ENCODE measurements at regions not wholly inside any gene's neighbourhood (a gene's known extent, or its start where the extent isn't known, plus 50 kb on each side); places are given as distances from the start of the nearest gene placed in this dataset.
"Not testable (repeated sequence)": the region's sequence is repeated elsewhere in the genome, so short reads cannot be mapped to it uniquely, and the experiment has no call there.

DNA sequence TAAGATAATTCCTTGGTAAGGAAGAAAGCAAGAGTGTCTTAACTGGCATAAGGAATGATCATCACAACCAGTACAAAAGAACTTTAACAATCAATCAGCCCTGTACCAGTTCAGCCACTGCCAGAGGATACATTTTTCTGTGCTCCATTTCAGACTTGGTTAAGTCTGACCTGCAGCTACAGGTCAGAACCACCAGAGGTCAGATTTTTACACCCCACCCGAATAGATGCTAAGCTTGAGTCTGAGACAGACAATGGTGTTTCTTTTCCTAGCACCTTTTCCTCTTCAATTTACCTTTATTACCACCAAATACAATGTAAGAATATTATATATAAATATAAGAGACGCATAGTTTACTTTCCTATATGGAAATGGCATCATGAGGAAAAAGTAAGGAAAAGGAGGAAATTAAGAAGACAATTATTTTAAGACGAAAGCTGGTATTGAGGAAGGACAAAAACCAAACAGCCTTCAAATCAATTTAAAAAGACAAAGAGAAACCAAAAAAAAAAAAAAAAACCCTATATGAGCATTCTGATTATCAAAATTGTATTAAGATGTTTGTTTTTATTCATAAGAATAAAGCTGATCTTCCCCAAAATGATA, 215.3 kb upstream of the TTC29 start:
- DNase-seq (ENCODE audit: low spot score): peak; percentile 76

DNA sequence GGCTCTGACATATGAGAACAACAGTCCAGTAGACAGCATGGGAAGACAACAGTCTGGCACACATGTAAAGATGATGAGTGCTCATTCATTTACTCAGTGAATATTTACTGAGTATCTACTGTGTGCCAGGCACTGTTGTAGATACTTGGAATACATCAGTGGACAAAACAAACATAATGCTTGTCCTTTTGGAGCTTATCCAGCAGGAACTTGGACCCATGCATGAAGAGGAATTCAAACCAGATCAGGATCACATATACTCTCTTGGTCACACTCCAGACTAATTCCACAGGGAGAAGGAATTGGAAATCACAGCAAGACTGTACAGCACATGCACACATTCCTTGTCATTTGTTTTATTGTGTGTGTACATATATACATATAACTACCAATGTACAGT, 217.6 kb upstream of the TTC29 start:
- DNase-seq (ENCODE audit: low spot score): no peak

DNA sequence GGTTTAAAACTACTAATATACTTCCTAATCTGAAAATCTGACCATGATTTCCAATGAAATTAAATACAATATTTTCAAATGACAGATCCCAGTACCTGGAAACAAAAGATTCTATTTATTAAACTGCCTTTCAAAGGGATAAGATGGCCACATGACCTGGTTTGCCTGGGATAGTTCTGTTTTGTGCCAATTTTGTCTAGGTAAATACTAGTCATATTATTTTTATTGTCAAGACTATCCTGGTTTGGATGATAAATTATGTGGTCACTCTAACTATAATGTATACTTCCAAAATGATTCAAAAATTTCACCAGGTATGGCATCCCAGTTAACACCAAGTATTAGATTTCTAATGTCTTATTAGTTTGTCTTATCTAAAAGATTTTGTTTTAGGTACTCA, 222.5 kb upstream of the TTC29 start:
- DNase-seq (ENCODE audit: low spot score): not testable (repeated sequence)

DNA sequence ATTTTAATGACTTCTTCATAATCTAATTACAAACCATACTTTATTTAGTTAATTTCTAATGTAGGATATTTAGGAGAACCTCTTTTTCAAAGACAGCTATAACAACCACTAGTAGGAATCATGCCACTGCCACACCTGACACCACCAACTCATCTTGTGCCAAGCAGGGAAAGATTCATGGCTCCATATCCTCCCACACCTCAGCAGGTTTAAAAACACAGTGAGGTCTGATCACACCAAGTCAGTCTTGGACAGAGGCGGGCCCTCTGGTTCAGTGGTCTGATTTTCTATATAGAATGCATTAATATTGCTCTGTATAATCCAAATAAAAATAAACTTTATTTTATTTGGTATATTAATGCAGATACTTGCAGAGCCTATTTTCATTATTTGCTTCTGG, 227.7 kb upstream of the TTC29 start:
- no peak for DNase-seq (ENCODE audit: low spot score)

DNA sequence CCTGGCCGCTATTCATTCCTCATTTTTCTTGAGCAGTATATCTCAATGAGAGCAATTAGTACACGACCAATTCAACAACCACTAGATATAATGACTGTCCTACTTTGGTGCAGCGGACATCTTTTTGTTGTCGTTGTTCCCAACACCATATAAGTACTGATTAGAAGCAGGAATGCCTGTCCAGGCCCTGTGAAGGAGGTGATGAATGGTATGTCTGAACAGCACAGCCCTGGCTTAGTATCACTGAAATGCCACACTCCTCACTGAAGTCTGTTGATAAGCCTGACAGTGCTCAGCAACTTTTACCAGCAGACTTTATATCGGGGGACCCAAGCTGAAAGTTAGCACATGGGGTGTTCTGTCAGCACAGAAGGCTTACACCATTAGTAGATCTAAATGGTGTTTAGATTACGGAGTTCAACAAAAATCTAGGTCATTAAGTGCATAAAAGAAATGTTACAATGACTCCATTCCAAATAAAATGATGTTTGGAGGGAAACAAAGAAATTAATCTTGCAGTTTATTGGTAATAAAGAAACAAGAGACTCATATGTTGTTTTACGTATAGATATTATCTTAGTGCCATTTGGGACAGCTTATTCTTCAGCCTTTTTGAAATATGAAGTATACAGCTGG, 228.3 kb upstream of the TTC29 start:
- DNase-seq (ENCODE audit: low spot score): no peak

DNA sequence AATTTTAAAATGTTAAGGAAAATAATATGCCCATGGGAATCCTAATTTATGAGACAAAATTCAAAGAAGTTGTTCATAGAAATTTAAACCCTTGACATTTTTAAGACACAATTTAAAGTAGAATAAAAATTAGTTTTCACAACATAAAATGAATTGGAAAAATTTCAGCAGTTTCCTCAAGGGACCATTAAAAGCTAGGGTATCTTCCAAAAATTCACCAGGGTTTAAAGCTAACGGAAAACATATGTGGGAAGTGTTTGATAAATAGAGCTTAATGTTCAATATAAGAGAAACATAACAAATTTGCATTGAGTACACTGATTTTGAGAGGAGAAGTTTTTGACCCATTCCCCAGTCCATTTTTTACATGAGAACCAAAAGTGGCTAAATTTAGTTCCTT, 228.9 kb upstream of the TTC29 start:
- DNase-seq (ENCODE audit: low spot score): no peak

DNA sequence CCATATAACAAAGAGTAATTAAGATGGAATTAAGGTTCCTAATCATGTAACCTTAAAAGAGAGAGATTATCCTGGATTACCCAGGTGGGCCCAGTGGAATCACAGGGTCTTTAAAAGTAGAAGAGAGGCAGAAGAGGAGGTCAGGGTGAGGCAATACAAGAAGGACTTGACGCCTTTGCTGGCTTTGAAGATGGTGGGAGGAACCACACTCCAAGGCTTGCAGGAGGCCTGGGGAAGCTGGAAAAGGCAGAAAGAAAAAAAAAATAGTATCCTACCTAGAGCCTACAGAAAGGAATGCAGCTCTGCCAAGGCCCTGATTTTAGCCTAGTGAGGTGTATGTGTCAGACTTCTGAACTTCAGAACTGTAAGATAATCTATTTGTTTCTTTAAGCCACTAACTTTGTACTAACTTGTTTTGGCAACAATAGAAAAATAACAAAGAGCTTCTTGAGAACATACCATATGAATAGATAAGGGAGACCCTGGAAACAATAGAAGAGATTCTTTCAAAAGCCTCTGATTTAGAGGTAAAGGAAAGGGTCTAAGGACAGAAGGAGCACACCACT, 229.9 kb upstream of the TTC29 start:
- no peak for DNase-seq (ENCODE audit: low spot score)

DNA sequence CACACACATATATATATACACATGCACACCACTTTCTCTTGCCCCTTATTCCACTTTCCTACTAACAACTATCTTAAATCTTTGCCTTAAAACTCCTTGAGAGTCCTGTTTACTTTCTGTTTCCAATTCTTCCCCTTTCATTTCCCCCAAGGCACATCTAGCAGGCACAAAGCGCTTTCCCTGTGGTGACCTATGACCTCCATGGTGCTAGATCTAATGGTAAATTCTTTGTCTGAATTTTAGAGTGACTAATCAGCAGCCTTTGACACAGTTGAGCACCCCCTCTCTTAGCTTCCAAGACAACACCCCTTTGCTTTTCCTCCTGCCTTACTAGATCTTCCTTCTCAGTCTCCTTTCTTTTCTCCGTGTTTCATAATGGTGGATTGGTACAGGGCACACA, 236.4 kb upstream of the TTC29 start:
- no peak for DNase-seq (ENCODE audit: low spot score)

DNA sequence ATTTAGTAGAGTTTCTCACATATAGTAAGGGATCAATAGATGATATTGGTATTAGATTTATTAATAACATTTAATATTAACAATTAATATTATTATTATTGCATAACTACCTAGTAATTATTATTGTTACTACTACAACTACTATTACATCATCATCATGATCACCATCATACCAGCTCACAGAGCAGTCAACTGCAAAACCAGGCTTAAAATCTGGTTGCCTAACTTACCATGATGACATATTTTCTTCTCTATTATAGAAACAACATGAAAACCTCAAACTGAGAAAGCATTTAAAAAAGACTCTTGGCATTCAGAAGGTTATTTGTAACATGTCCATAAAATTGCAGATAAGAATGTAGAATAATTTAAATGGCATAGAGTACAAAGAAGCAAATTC, 247.0 kb upstream of the TTC29 start:
- no peak for DNase-seq (ENCODE audit: low spot score)

DNA sequence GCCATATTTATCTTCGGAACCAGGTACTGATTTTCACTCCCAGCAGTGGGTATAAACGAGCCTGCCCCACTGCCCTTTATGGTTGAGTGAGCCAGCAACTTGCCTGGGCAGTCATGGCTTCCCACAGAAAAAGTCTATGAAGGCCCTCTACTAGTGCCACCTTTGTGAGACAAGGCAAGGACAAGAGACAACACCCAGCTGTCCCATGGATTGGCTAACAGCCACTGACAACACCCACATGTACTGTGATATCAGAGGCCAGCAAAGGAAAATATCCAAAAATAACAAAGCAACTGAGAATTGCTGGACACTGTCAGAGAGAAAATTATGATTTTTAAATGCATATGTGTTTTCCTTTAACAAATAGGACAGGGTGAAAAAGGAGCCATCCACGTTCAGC, 248.4 kb upstream of the TTC29 start:
- no peak for DNase-seq (ENCODE audit: low spot score)

DNA sequence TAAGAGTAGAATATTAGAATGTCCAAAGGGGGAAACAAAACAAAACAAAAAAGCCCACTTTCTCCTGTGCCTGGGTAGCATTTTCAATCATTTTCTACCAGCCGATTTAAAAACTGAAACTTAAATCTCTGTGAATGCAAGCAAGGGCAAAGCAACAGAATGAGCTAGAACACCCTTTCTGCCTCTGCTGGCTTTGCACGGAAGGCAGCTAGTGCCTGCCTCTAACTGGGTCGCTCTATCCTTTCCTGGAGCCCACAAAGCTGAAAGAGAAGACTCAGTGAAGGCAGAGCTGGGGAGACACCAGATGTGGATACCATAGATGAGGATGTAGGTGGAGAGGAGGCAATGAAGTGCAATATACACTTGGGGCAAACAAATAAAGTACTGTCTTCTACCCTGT, 248.9 kb upstream of the TTC29 start:
- no peak for DNase-seq (ENCODE audit: low spot score)

DNA sequence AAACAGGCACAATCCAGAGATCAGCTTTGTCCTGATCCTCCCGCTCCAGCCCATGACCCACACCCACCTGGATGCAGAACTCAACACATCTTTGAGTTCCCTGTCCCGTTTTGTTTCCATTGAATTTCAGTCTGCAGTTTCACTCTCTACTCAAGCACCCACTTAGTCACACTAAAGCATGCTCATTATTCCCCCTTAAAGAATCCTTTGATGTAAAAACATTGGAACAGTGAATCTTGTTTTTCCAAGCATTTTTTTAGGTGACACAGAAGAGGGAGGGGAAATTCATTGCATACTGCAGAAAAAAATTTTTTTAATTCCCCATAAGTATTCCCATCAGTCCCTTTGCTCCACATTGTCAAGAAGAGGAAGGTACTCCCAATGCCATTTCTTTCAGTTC, 249.7 kb upstream of the TTC29 start:
- no peak for DNase-seq (ENCODE audit: low spot score)

DNA sequence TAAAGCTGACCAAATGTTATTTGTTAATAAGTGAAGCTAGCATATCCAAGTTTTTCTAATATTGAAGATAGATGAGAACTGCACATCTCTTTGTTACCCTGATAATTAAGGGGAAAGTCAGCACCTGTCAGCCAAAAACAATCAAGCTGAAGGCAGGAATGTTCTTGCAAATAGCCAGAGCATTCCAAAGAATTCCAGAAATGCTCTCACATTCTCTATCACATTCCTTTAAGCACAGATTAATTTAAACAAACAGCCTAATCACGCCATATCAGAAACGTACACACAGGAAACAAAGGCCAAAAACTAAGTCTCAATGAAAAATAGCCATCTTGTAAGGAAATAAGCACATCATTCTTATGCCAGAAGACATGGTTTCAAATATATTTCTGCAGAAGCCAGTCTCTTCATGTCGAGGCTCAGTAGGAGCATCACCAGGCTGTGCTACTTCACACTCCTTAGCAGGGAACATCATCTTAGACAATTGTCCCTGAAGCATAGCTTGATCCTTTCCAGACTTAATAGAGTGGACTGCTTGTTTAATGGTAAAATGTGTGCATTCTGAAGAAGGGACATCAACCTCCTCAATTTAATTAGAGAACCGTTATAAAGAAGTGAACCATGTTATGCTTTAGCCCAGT, 252.9 kb upstream of the TTC29 start:
- DNase-seq (ENCODE audit: low spot score): no peak

DNA sequence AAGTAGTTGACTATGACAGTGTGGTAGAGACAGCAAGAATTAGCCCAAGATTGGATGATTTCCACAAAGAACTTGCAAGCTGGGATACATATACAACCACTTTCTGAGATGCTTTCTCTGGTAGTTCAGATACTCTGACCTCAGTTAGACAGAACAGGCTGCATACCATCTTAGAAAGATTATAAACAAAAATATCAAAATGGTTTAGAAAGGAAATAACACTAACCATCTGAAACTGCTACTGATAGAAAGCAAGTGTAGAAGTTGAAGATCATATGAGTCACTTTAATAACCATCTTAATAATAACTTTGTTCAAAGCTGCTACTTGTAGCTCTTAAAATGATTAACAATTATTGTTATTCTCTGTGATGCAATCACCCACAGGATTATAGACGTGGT, 255.4 kb upstream of the TTC29 start:
- no peak for DNase-seq (ENCODE audit: low spot score)

DNA sequence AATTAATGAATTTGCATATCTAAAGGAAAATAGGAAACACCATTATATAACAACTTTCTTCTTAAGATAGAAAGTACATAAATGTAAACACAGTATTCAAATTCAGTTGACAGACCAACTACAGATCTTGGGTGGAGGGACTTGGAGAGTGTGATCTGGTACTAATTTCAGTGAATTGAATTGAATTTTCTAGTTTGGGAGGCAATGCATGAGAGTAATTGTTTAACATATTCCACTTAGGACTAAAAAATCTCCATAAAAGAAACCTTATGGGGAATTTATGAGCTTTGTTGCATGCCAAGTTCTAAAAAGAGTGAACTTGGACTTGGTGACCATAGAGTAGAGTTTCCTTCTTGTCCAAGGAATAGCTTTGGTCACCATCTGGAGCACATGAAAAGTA, 261.1 kb upstream of the TTC29 start:
- DNase-seq (ENCODE audit: low spot score): no peak

DNA sequence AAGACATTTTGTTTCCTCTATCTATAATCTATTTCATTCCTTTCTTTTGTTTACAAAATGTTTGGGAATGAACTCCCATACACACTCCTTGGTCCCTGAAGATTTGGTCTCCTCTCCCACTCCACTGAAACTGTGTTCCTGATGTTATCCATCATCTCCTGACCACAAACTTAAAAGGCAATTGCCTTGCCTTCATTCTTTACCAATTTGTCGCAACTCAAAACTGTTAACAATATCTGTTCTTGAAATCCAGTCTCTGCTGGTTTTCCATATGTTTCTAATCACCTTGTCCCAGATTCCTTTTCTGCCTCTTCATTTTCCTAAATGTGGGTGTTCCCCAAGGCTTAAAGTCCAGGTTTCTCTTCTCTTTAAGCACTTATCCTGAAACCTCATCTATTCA, 262.2 kb upstream of the TTC29 start:
- DNase-seq (ENCODE audit: low spot score): no peak

DNA sequence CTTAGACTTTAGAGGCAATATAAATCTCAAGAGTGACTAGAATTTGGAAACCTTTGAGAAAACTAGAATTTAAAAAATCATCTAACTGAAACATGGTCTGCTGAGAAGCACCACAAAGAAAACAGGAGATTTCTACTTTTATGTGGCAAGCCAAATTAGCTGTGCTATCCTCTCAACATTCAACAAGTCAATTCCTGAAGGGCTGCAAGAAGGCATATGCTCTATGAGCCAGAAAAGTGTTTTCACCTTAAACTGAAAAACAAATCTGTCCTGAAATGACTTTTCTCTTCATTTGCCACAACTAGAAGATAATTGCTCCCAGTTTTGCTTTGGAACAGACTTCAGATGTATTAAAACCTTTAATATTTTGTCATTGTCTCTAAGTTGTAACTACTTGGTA, 263.2 kb upstream of the EDNRA start:
- no peak for DNase-seq (ENCODE audit: low spot score)

DNA sequence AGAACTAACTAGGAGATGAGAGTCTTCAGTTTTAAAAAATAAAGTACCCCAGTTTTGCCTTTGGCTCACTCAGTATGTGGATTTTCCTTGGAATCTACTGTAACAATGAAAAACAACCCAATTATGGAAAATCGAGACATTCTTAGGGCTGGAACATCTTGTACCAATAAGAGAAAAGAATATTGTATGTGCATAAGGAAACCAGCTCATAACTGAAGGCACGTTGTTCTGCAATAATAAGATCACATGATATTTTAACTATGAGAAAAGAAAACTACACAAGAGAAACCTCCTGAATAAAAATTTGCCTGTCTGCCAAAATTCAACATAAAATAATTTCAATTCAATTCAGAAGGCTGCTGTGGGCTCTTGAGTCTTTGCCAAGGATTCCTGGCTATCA, 261.8 kb upstream of the EDNRA start:
- no peak for DNase-seq (ENCODE audit: low spot score)

DNA sequence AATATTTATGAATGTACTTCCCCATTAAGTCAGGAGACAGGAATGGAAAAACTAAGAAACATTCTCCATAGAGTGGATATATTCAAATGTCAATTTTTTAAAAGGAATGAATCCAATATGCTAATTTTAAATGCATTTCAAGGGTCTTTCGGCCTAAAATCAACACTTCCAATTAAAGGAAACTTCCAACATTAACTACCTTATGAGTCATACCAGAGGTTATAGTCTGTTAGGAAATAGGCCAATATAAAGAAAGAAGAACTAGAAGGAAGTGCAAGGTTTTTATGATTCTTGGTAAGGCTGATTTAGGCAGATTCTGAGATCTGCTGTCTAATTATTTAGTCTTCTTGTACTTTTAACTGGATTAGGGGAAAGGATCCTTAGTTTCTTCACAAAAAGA, 260.1 kb upstream of the EDNRA start:
- no peak for DNase-seq (ENCODE audit: low spot score)

DNA sequence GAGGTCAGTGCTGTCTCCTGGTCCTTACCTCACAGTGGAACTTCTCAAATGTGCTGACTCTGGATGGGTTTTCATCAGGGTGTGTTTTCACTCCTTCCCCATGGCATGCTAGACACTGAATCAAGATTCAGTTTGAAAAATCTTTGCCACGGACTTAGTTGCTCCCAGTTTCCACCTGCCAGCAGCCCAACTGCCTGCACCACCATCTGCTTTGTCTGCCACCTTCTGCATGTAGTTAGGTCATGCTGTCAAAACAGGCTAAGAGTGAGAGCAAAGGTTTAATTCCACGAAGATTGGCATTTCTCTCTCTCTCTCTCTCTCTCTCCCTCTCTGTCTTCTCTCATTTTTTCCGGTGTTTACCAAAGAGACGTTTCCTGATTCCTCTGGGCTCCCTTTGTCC, 258.0 kb upstream of the EDNRA start:
- DNase-seq (ENCODE audit: low spot score): no peak

DNA sequence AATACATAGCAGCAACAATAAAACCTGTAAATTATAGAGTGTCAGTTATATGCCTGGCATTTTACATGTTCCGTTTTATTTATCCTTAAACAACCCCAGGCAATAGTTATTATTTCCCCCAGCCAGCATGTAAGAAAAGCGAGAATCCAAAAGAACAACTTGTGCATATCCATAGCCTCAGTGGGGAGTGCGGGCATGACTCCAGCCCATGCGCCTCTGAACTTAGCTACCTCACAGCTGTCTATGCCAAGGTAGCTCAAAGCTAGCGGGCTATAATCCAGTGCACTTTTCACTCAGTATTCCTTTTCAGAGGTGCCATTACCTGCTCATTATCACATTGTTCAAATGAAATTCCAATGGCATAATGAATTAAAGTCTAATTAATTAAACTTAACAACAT, 257.3 kb upstream of the EDNRA start:
- DNase-seq (ENCODE audit: low spot score): no peak

DNA sequence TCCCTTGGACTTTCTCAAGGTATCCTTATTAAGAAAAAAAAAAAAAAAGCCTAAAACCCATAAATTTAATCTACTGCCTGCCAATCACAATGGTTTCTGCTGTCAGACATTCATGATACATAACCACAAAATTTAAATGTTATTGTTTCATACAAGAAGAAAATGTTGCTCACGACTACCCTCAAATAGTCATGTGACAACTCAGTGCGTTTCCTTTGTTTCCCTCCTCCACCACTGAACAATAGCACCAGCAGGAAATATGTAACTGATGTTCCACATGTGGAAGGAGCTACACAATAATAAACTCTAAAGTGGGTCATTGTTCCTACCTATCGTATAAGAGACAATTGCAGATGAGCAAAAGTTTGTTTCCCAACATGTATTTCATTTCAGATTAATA, 244.1 kb upstream of the EDNRA start:
- no peak for DNase-seq (ENCODE audit: low spot score)

DNA sequence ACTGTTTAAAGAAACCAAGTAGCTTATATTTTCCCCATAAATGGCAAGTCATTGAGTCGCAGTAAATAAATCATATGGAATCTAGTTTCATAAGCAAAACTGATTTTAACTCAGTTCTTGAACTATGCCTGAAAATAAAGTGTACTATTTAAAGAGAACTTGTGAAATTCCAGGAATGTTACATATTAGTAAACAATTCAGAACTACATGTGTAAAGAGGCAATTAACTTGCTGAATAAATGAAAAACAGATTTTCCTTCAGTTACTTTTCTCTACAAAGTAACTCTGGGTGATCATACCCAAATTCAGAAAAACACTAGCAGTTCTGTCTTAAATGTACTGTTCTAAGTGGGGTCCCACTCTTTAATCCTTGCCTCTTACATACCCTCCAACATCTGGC, 236.1 kb upstream of the EDNRA start:
- no peak for DNase-seq (ENCODE audit: low spot score)

DNA sequence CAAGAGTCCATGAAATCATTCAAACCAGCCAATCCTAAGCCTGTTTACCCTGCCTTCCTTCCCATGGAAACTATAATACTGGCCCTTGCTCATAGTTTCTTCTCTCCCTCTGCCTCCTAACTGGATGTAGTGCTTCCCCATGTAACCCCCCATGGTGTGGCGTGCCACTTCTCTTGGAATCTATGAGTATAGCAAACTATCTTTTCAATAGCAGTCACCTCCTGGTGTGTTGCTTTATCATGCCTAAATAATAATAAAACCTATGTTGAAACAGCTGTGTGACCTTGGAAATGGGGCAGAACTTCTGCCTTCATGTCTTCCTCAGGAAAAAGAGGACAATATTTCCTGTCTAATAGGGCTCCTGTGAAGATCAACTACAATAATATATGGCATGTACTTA, 234.8 kb upstream of the EDNRA start:
- no peak for DNase-seq (ENCODE audit: low spot score)
